ENCODE measurements at regions not wholly inside any gene's neighbourhood (a gene's known extent, or its start where the extent isn't known, plus 50 kb on each side); places are given as distances from the start of the nearest gene placed in this dataset.
A peak's percentile ranks its signal among the peaks of the same experiment; 100 is the strongest.

GRCh38 chr6:145309842-145310535 is 425.3 kb downstream of the EPM2A start:
- H3K4me3 ChIP-seq (ENCODE audit: low read length): no peak overlapping the region

GRCh38 chr6:145312481-145312880 is 422.8 kb downstream of the EPM2A start:
- H3K4me3 ChIP-seq (ENCODE audit: low read length): no peak overlapping the region
- H3K27me3 ChIP-seq (ENCODE audit: insufficient read depth, low read length): no peaks in the 10 kb centered on the region
- no peak overlapping the region for H3K9ac ChIP-seq (ENCODE audit: low read depth, low read length)
- H3K36me3 ChIP-seq (ENCODE audit: insufficient read depth, low read depth, low read length): no peaks in the 10 kb centered on the region
- no peaks in the 10 kb centered on the region for H3K9me3 ChIP-seq (ENCODE audit: insufficient read depth, low read depth, low read length)
- H3K27ac ChIP-seq (ENCODE audit: low read length): no peak overlapping the region
- H3K4me1 ChIP-seq (ENCODE audit: insufficient read depth, low read length): no peaks in the 10 kb centered on the region

More at GRCh38 chr6:145309842-145310535, 425.3 kb downstream of the EPM2A start:
- Histone ChIP-seq H3K27me3 (ENCODE audit: insufficient read depth, low read length) (no peaks in the 10 kb centered on the region), H3K9ac (ENCODE audit: low read depth, low read length) (no peak overlapping the region), H3K36me3 (ENCODE audit: insufficient read depth, low read depth, low read length) (no peaks in the 10 kb centered on the region), H3K27ac (ENCODE audit: low read length) (no peak overlapping the region), H3K9me3 (ENCODE audit: insufficient read depth, low read depth, low read length) (no peaks in the 10 kb centered on the region), H3K4me1 (ENCODE audit: insufficient read depth, low read length) (no peaks in the 10 kb centered on the region)

GRCh38 chr6:145313041-145313855 is 422.1 kb downstream of the EPM2A start:
- no peak overlapping the region for H3K9ac ChIP-seq (ENCODE audit: low read depth, low read length)
- H3K27ac ChIP-seq (ENCODE audit: low read length): no peak overlapping the region
- no peaks in the 10 kb centered on the region for H3K9me3 ChIP-seq (ENCODE audit: insufficient read depth, low read depth, low read length)
- H3K36me3 ChIP-seq (ENCODE audit: insufficient read depth, low read depth, low read length): no peaks in the 10 kb centered on the region
- no peak overlapping the region for H3K4me3 ChIP-seq (ENCODE audit: low read length)
- H3K27me3 ChIP-seq (ENCODE audit: insufficient read depth, low read length): no peaks in the 10 kb centered on the region
- H3K4me1 ChIP-seq (ENCODE audit: insufficient read depth, low read length): no peaks in the 10 kb centered on the region

GRCh38 chr6:145315982-145316600 is 419.2 kb downstream of the EPM2A start:
- Histone ChIP-seq H3K27ac (ENCODE audit: low read length) (no peak overlapping the region), H3K36me3 (ENCODE audit: insufficient read depth, low read depth, low read length) (no peaks in the 10 kb centered on the region), H3K4me3 (ENCODE audit: low read length) (no peak overlapping the region), H3K4me1 (ENCODE audit: insufficient read depth, low read length) (no peaks in the 10 kb centered on the region), H3K9ac (ENCODE audit: low read depth, low read length) (no peak overlapping the region), H3K9me3 (ENCODE audit: insufficient read depth, low read depth, low read length) (no peaks in the 10 kb centered on the region), H3K27me3 (ENCODE audit: insufficient read depth, low read length) (no peaks in the 10 kb centered on the region)

- Histone ChIP-seq H3K27me3 (ENCODE audit: insufficient read depth, low read length) (no peaks in the 10 kb centered on the region), H3K9me3 (ENCODE audit: insufficient read depth, low read depth, low read length) (no peaks in the 10 kb centered on the region), H3K9ac (ENCODE audit: low read depth, low read length) (no peak overlapping the region), H3K27ac (ENCODE audit: low read length) (no peak overlapping the region), H3K4me3 (ENCODE audit: low read length) (no peak overlapping the region), H3K36me3 (ENCODE audit: insufficient read depth, low read depth, low read length) (no peaks in the 10 kb centered on the region), H3K4me1 (ENCODE audit: insufficient read depth, low read length) (no peaks in the 10 kb centered on the region)
Observed at GRCh38 chr6:145318952-145319351, 416.4 kb downstream of the EPM2A start.

GRCh38 chr6:145319605-145320004 is 415.7 kb downstream of the EPM2A start:
- Histone ChIP-seq H3K9me3 (ENCODE audit: insufficient read depth, low read depth, low read length) (no peaks in the 10 kb centered on the region), H3K4me1 (ENCODE audit: insufficient read depth, low read length) (no peaks in the 10 kb centered on the region), H3K27ac (ENCODE audit: low read length) (no peak overlapping the region), H3K9ac (ENCODE audit: low read depth, low read length) (no peak overlapping the region), H3K4me3 (ENCODE audit: low read length) (no peak overlapping the region), H3K36me3 (ENCODE audit: insufficient read depth, low read depth, low read length) (no peaks in the 10 kb centered on the region), H3K27me3 (ENCODE audit: insufficient read depth, low read length) (no peaks in the 10 kb centered on the region)

- Histone ChIP-seq H3K9me3 (ENCODE audit: insufficient read depth, low read depth, low read length) (no peaks in the 10 kb centered on the region), H3K4me1 (ENCODE audit: insufficient read depth, low read length) (no peaks in the 10 kb centered on the region; the same call in 1 of the 2 replicates), H3K36me3 (ENCODE audit: insufficient read depth, low read depth, low read length) (no peaks in the 10 kb centered on the region), H3K27ac (ENCODE audit: low read length) (no peak overlapping the region), H3K9ac (ENCODE audit: low read depth, low read length) (no peak overlapping the region), H3K27me3 (ENCODE audit: insufficient read depth, low read length) (no peaks in the 10 kb centered on the region), H3K4me3 (ENCODE audit: low read length) (no peak overlapping the region)
Observed at GRCh38 chr6:145323646-145324045, 411.7 kb downstream of the EPM2A start.

- Histone ChIP-seq H3K27me3 (ENCODE audit: insufficient read depth, low read length) (no peaks in the 10 kb centered on the region), H3K36me3 (ENCODE audit: insufficient read depth, low read depth, low read length) (no peaks in the 10 kb centered on the region), H3K9me3 (ENCODE audit: insufficient read depth, low read depth, low read length) (no peaks in the 10 kb centered on the region), H3K9ac (ENCODE audit: low read depth, low read length) (no peak overlapping the region), H3K27ac (ENCODE audit: low read length) (no peak overlapping the region), H3K4me1 (ENCODE audit: insufficient read depth, low read length) (peaks cover 3% of the 10 kb centered on the region; the same call in 1 of the 2 replicates), H3K4me3 (ENCODE audit: low read length) (no peak overlapping the region)
Observed at GRCh38 chr6:145327586-145327985, 407.7 kb downstream of the EPM2A start.

- no peak overlapping the region for H3K4me3 ChIP-seq (ENCODE audit: low read length)
- no peak overlapping the region for H3K27ac ChIP-seq (ENCODE audit: low read length)
- no peaks in the 10 kb centered on the region for H3K27me3 ChIP-seq (ENCODE audit: insufficient read depth, low read length)
- H3K9me3 ChIP-seq (ENCODE audit: insufficient read depth, low read depth, low read length): no peaks in the 10 kb centered on the region
- H3K36me3 ChIP-seq (ENCODE audit: insufficient read depth, low read depth, low read length): no peaks in the 10 kb centered on the region
- peaks cover 3% of the 10 kb centered on the region; the same call in 1 of the 2 replicates for H3K4me1 ChIP-seq (ENCODE audit: insufficient read depth, low read length)
- H3K9ac ChIP-seq (ENCODE audit: low read depth, low read length): no peak overlapping the region
Observed at GRCh38 chr6:145329257-145329656, 406.1 kb downstream of the EPM2A start.

GRCh38 chr6:145331066-145331465 is 404.3 kb downstream of the EPM2A start:
- no peaks in the 10 kb centered on the region for H3K27me3 ChIP-seq (ENCODE audit: insufficient read depth, low read length)

GRCh38 chr6:145332011-145332410 is 403.3 kb downstream of the EPM2A start:
- H3K4me1 ChIP-seq (ENCODE audit: insufficient read depth, low read length): peaks cover 3% of the 10 kb centered on the region; the same call in 1 of the 2 replicates
- no peak overlapping the region for H3K27ac ChIP-seq (ENCODE audit: low read length)
- no peak overlapping the region for H3K9ac ChIP-seq (ENCODE audit: low read depth, low read length)
- no peaks in the 10 kb centered on the region for H3K36me3 ChIP-seq (ENCODE audit: insufficient read depth, low read depth, low read length)
- H3K4me3 ChIP-seq (ENCODE audit: low read length): 0 out of 2 replicates have a peak overlapping the region, but pooled peaks have one; percentile 12
- H3K9me3 ChIP-seq (ENCODE audit: insufficient read depth, low read depth, low read length): no peaks in the 10 kb centered on the region
- H3K27me3 ChIP-seq (ENCODE audit: insufficient read depth, low read length): no peaks in the 10 kb centered on the region

More at GRCh38 chr6:145331066-145331465, 404.3 kb downstream of the EPM2A start:
- no peak overlapping the region for H3K9ac ChIP-seq (ENCODE audit: low read depth, low read length)
- no peaks in the 10 kb centered on the region for H3K36me3 ChIP-seq (ENCODE audit: insufficient read depth, low read depth, low read length)
- no peak overlapping the region for H3K4me3 ChIP-seq (ENCODE audit: low read length)
- peaks cover 3% of the 10 kb centered on the region; the same call in 1 of the 2 replicates for H3K4me1 ChIP-seq (ENCODE audit: insufficient read depth, low read length)
- no peaks in the 10 kb centered on the region for H3K9me3 ChIP-seq (ENCODE audit: insufficient read depth, low read depth, low read length)
- H3K27ac ChIP-seq (ENCODE audit: low read length): no peak overlapping the region

Measured in iPS-20b (cell line).